ENCODE measurements at regions not wholly inside any gene's neighbourhood (a gene's known extent, or its start where the extent isn't known, plus 50 kb on each side); places are given as distances from the start of the nearest gene placed in this dataset.

DNA sequence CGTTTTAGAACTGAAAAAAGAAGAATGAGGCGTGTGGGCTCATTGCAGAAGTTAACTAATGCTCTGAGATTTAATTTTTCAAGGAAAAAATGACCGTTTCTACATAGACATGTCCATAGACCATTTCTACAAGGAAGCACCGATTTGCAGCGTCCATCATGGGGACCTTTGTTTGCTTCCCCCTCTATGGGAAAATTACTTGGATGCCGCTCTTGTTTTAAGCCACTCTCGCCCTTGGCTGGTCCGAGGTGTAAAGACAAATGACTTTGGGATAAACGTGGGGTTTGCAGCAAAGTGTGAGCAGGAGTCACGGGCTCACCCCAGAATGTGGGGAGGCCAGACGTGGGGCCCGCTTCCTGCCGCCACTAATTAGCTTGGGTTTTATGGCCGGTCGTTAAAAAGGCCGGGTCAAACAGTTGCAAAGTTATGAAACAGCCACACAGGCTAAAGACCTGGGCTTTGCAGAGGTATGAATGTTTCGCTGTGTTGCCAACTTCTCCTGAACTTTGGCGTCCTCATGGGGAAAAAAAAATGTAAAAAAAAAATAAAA, 235.9 kb downstream of the SHOX start:
- Mint-ChIP-seq H3K27ac (no peak overlapping the region), H3K27me3 (no peaks in the 10 kb centered on the region), H3K9me3 (ENCODE audit: insufficient read depth) (no peaks in the 10 kb centered on the region), H3K4me3 (no peak overlapping the region), H3K4me1 (no peaks in the 10 kb centered on the region)
- intact Hi-C loops (cut with micrococcal nuclease), result no loop called here
- Histone ChIP-seq H3K9ac (ENCODE audit: low read length) (no peak overlapping the region), H3K79me2 (ENCODE audit: control insufficient read depth, insufficient read depth, low read length) (no peaks in the 10 kb centered on the region), H3K27ac (ENCODE audit: low read length in 2 of 2) (no peak overlapping the region), H4K20me1 (ENCODE audit: control insufficient read depth, insufficient read depth, low read length, poor library complexity, severe bottlenecking) (no peaks in the 10 kb centered on the region), H3K4me3 (ENCODE audit: control extremely low read depth in 1 of 5, extremely low read depth in 1 of 5, insufficient read depth in 1 of 5, low read depth in 2 of 5, low read length in 4 of 5) (no peak overlapping the region), H3K4me2 (replicated peaks; ENCODE audit: low read depth, low read length, poor library complexity, severe bottlenecking) (no peak overlapping the region), H3K4me1 (ENCODE audit: control insufficient read depth in 2 of 2, insufficient read depth in 2 of 2, low read length in 2 of 2) (no peaks in the 10 kb centered on the region), H2AFZ (ENCODE audit: insufficient read depth, low read depth, low read length, poor library complexity, severe bottlenecking) (no peak overlapping the region), H3K36me3 (replicated peaks in 1 of 2; ENCODE audit: control extremely low read depth in 1 of 2, control insufficient read depth in 1 of 2, extremely low read depth in 1 of 2, insufficient read depth in 2 of 2, low read length in 1 of 2) (no peaks in the 10 kb centered on the region), H3K27me3 (replicated peaks in 1 of 4; ENCODE audit: control extremely low read depth in 1 of 4, control insufficient read depth in 3 of 4, insufficient read depth in 4 of 4, low read length in 3 of 4) (no peaks in the 10 kb centered on the region), H3K9me3 (ENCODE audit: control extremely low read depth in 1 of 3, control insufficient read depth in 2 of 3, insufficient read depth in 1 of 3, low read length in 2 of 3) (peaks cover 0 to 13% (median 0%) of the 10 kb centered on the region in 3 donors)
- DNase-seq (no peak), ATAC-seq (ENCODE audit: low read depth) (no peak)
- POLR2A ChIA-PET, result no interaction called here
- TF ChIP-seq, protein P1, sequence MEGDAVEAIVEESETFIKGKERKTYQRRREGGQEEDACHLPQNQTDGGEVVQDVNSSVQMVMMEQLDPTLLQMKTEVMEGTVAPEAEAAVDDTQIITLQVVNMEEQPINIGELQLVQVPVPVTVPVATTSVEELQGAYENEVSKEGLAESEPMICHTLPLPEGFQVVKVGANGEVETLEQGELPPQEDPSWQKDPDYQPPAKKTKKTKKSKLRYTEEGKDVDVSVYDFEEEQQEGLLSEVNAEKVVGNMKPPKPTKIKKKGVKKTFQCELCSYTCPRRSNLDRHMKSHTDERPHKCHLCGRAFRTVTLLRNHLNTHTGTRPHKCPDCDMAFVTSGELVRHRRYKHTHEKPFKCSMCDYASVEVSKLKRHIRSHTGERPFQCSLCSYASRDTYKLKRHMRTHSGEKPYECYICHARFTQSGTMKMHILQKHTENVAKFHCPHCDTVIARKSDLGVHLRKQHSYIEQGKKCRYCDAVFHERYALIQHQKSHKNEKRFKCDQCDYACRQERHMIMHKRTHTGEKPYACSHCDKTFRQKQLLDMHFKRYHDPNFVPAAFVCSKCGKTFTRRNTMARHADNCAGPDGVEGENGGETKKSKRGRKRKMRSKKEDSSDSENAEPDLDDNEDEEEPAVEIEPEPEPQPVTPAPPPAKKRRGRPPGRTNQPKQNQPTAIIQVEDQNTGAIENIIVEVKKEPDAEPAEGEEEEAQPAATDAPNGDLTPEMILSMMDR (IDR thresholded peaks at IDR 0.05), result no peak
- TF ChIP-seq EZH2 (IDR thresholded peaks at IDR 0.05; ENCODE audit: borderline replicate concordance, insufficient read depth, low read depth, low read length, poor library complexity, severe bottlenecking), result no peak
- CTCF ChIA-PET, result no interaction called here
- 15% methylated on average over 11 of the region's 18 CpGs for WGBS (ENCODE audit: insufficient coverage)

DNA sequence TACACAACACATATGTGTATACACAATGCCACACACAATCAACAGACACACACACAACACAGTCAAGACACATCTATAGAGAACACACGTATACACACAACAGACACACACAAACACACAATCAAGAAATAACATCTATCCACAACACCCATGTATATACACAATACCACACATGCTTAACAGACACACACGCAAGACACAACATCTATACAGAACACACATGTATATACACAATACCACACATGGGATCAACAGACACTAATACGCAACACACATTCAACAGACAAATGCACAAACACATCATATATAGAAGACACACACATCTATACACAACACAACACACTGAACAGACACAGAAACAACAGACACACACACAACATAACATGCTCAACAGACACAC, 234.8 kb downstream of the SHOX start:
- ChIA-PET CTCF (no interaction called here), POLR2A (no interaction called here)
- no peak overlapping the region for H3K27ac Mint-ChIP-seq
- Histone ChIP-seq H3K79me2 (ENCODE audit: control insufficient read depth, insufficient read depth, low read length) (no peaks in the 10 kb centered on the region), H2AFZ (ENCODE audit: insufficient read depth, low read depth, low read length, poor library complexity, severe bottlenecking) (no peak overlapping the region), H3K27ac (ENCODE audit: low read length in 2 of 2) (no peak overlapping the region), H3K9me3 (ENCODE audit: control extremely low read depth in 1 of 3, control insufficient read depth in 2 of 3, insufficient read depth in 1 of 3, low read length in 2 of 3) (peaks cover 0 to 20% (median 0%) of the 10 kb centered on the region in 3 donors), H4K20me1 (ENCODE audit: control insufficient read depth, insufficient read depth, low read length, poor library complexity, severe bottlenecking) (no peaks in the 10 kb centered on the region), H3K36me3 (replicated peaks in 1 of 2; ENCODE audit: control extremely low read depth in 1 of 2, control insufficient read depth in 1 of 2, extremely low read depth in 1 of 2, insufficient read depth in 2 of 2, low read length in 1 of 2) (no peaks in the 10 kb centered on the region), H3K9ac (ENCODE audit: low read length) (no peak overlapping the region), H3K4me2 (replicated peaks; ENCODE audit: low read depth, low read length, poor library complexity, severe bottlenecking) (no peak overlapping the region), H3K4me1 (ENCODE audit: control insufficient read depth in 2 of 2, insufficient read depth in 2 of 2, low read length in 2 of 2) (no peaks in the 10 kb centered on the region), H3K4me3 (ENCODE audit: control extremely low read depth in 1 of 5, extremely low read depth in 1 of 5, insufficient read depth in 1 of 5, low read depth in 2 of 5, low read length in 4 of 5) (no peak overlapping the region), H3K27me3 (replicated peaks in 1 of 4; ENCODE audit: control extremely low read depth in 1 of 4, control insufficient read depth in 3 of 4, insufficient read depth in 4 of 4, low read length in 3 of 4) (no peaks in the 10 kb centered on the region)
- WGBS (ENCODE audit: insufficient coverage), result 67% methylated on average over 3 of the region's 3 CpGs
- no peaks in the 10 kb centered on the region for H3K4me1 Mint-ChIP-seq
- intact Hi-C loops (cut with micrococcal nuclease), result no loop called here
- no peak for TF ChIP-seq EZH2 (IDR thresholded peaks at IDR 0.05; ENCODE audit: borderline replicate concordance, insufficient read depth, low read depth, low read length, poor library complexity, severe bottlenecking)
- TF ChIP-seq, protein P1 (IDR thresholded peaks at IDR 0.05), result no peak
- no peak for ATAC-seq (ENCODE audit: low read depth)
- no peak overlapping the region for H3K4me3 Mint-ChIP-seq
- no peaks in the 10 kb centered on the region for H3K27me3 Mint-ChIP-seq
- DNase-seq, result no peak
- H3K9me3 Mint-ChIP-seq (ENCODE audit: insufficient read depth), result no peaks in the 10 kb centered on the region
